GM12864 (cell line): ENCODE measurements at regions not wholly inside any gene's neighbourhood (a gene's known extent, or its start where the extent isn't known, plus 50 kb on each side); places are given as distances from the start of the nearest gene placed in this dataset.
"Not testable (repeated sequence)": the region's sequence is repeated elsewhere in the genome, so short reads cannot be mapped to it uniquely, and the experiment has no call there.

Source experiments
- DNase-seq: peaks from one replicate; pipeline ENCODE4 v3.0.0-alpha.2; 2011; ENCODE audit warnings: low read depth
- H3K4me3 ChIP-seq: 2 replicates; pipeline ENCODE4 v1.5.1; 2011; ENCODE audit warnings: mild to moderate bottlenecking, low read depth, low read length, control low read depth
- CTCF ChIP-seq: IDR thresholded peaks from 2 replicates; pipeline ENCODE4 v1.5.1; 2011; ENCODE audit warnings: low read depth, mild to moderate bottlenecking, moderate library complexity, low read length, control low read depth, inconsistent platforms; ENCODE audit errors: missing control alignments

GRCh38 chr6:51129043-51129442, 310.4 kb downstream of the TFAP2B start:
- no peak for DNase-seq
- no peak overlapping the region for H3K4me3 ChIP-seq
- no peak for TF ChIP-seq CTCF

DNA sequence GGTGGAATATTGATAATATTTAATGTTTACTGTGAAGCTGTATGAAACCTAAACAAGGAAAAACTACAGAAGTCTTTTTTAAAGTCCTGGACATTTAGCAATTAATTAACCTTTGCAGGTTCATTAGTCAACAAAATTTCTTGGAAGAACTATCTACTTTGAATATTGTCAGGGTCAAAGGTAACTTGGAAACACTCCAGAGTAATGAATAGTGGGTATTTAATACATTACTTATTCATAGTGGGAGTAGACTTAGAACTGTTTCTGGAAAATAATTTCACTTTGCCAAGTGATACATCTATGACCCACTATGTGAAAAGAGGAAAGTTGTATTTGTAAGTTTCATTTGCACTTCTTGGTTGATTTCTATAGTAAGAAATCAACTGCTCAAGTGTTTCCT, 319.1 kb downstream of the TFAP2B start:
- DNase-seq = no peak
- TF ChIP-seq CTCF = no peak
- H3K4me3 ChIP-seq = no peak overlapping the region

DNA sequence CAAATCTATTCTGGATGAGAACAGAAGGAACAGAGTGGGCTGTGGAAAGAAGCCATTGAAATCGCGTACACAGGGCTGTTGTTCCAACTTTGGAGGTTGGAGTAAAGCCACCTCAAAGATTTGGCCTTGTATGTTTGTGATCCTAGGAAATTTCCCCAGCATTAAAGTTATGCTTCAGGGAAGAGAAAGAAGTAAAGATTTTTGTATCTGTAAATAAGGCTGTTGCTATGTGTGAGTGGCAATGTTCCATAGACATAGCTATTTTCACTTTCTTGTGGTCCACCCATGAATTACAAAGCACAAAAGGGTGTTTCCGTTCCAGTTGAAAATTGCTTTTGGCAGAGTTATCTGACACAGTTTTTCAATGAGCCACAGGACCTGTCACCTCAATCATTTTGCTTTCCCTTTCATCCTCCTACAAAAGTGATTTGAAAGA, 321.3 kb downstream of the TFAP2B start:
- TF ChIP-seq CTCF = no peak
- DNase-seq = no peak
- no peak overlapping the region for H3K4me3 ChIP-seq

DNA sequence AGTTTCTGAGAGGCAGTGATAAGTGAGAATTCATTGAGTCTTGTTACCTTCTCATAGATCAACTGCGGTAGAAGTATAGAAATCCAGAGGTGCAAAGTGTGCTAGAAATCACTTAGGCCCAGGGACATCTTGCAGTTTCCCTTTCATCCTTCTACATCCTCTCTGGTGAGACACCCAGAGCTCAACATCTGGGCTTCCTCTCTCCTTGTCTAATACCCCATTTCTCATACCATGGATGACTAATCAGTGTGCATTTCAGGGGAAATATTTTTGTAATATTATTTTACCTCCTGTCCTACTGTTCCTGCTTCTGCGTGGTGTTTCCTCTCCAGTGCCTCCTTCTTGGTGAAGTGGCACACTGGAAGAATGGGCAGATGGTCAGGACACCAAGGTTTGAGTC, 322.4 kb downstream of the TFAP2B start:
- H3K4me3 ChIP-seq = no peak overlapping the region
- TF ChIP-seq CTCF = no peak
- no peak for DNase-seq

DNA sequence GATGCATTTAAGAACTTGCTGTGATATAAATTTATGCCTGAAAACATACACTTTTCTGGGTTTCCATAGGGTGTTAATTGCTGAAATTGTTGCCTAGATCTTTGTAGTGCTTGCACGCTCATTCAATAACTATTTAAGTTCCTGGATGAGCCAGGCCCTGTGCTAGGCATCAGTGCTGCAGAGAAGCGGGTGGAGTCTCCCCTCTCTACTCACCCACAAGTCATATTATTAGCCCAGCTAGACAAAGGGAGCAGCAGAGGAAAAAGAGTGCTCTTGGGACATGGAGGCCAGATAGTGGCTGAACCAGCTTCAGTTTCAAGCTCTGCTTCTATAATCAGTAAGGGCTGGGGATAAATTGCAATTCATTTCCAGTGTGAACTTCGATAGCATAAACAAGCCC, 329.1 kb downstream of the TFAP2B start:
- no peak for DNase-seq
- no peak overlapping the region for H3K4me3 ChIP-seq
- TF ChIP-seq CTCF = no peak

GRCh38 chr6:51152594-51152993, 333.9 kb downstream of the TFAP2B start:
- DNase-seq = no peak
- TF ChIP-seq CTCF = no peak

DNA sequence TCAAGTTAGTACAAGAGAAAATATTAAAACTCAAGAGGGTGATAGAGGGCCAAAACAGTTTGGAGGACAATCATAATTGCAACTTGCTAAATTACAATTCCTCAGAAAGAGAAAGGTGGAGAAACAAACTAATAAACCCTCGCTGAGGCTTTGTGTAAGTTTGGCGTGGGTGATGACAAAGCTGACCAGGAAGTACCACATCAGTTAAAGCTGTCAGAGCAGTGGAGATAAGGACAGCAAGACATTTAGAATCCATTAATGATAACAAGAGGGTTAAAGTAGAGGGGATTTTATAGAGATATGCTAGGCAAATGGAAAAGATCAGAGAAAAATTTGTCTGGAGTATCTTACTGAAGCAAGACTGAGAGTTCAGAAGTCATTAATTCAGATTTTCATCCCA, 334.4 kb downstream of the TFAP2B start:
- no peak overlapping the region for H3K4me3 ChIP-seq
- TF ChIP-seq CTCF = no peak
- no peak for DNase-seq

More at GRCh38 chr6:51152594-51152993, 333.9 kb downstream of the TFAP2B start:
- no peak overlapping the region for H3K4me3 ChIP-seq

- not testable (repeated sequence) for DNase-seq, H3K4me3 ChIP-seq
Observed at GRCh38 chr6:51154925-51155324, 336.3 kb downstream of the TFAP2B start.

GRCh38 chr6:51159260-51159659, 340.6 kb downstream of the TFAP2B start:
- not testable (repeated sequence) for DNase-seq, H3K4me3 ChIP-seq
